ENCODE measurements at regions not wholly inside any gene's neighbourhood (a gene's known extent, or its start where the extent isn't known, plus 50 kb on each side); places are given as distances from the start of the nearest gene placed in this dataset.

- intact Hi-C loops (cut with micrococcal nuclease): no loop called here
- Histone ChIP-seq H3K9me3 (replicated peaks) (no peaks in the 10 kb centered on the region), H3K27ac (replicated peaks) (no peak overlapping the region), H3K4me1 (no peaks in the 10 kb centered on the region), H3K4me3 (no peak overlapping the region), H3K36me3 (no peaks in the 10 kb centered on the region), H3K27me3 (ENCODE audit: low read depth) (no peaks in the 10 kb centered on the region)
- no peak for TF ChIP-seq CTCF (IDR thresholded peaks at IDR 0.05; ENCODE audit: borderline replicate concordance)
- DNase-seq: no peak
These were observed 78.3 kb upstream of the AOAH start for GRCh38 chr7:36802459-36803135.

GRCh38 chr7:36796850-36797536 lies 72.7 kb upstream of the AOAH start:
- no peak for TF ChIP-seq CTCF (IDR thresholded peaks at IDR 0.05; ENCODE audit: borderline replicate concordance)
- Histone ChIP-seq H3K4me3 (no peak overlapping the region), H3K4me1 (peaks cover 11% of the 10 kb centered on the region), H3K9me3 (replicated peaks) (no peaks in the 10 kb centered on the region), H3K36me3 (no peaks in the 10 kb centered on the region), H3K27me3 (ENCODE audit: low read depth) (no peaks in the 10 kb centered on the region), H3K27ac (replicated peaks) (no peak overlapping the region)
- no peak for DNase-seq
- intact Hi-C loops (cut with micrococcal nuclease): no loop called here

GRCh38 chr7:36795451-36796021 lies 71.2 kb upstream of the AOAH start:
- no peak for TF ChIP-seq CTCF (IDR thresholded peaks at IDR 0.05; ENCODE audit: borderline replicate concordance)
- Histone ChIP-seq H3K27ac (replicated peaks) (no peak overlapping the region), H3K4me1 (peaks cover 11% of the 10 kb centered on the region), H3K36me3 (no peaks in the 10 kb centered on the region), H3K27me3 (ENCODE audit: low read depth) (no peaks in the 10 kb centered on the region), H3K9me3 (replicated peaks) (no peaks in the 10 kb centered on the region), H3K4me3 (no peak overlapping the region)
- intact Hi-C loops (cut with micrococcal nuclease): no loop called here
- no peak for DNase-seq

GRCh38 chr7:36794689-36795088 lies 70.4 kb upstream of the AOAH start:
- DNase-seq: no peak
- no peaks in the 10 kb centered on the region for H3K36me3 ChIP-seq
- no peaks in the 10 kb centered on the region for H3K27me3 ChIP-seq (ENCODE audit: low read depth)
- no peak for TF ChIP-seq CTCF (IDR thresholded peaks at IDR 0.05; ENCODE audit: borderline replicate concordance)
- peaks cover 11% of the 10 kb centered on the region for H3K4me1 ChIP-seq
- intact Hi-C loops (cut with micrococcal nuclease): no loop called here
- H3K9me3 ChIP-seq (replicated peaks): no peaks in the 10 kb centered on the region
- H3K4me3 ChIP-seq: no peak overlapping the region
- no peak overlapping the region for H3K27ac ChIP-seq (replicated peaks)

- Histone ChIP-seq H3K27ac (replicated peaks) (no peak overlapping the region), H3K36me3 (no peaks in the 10 kb centered on the region), H3K4me1 (peaks cover 11% of the 10 kb centered on the region), H3K27me3 (ENCODE audit: low read depth) (no peaks in the 10 kb centered on the region), H3K4me3 (no peak overlapping the region), H3K9me3 (replicated peaks) (no peaks in the 10 kb centered on the region)
- TF ChIP-seq CTCF (IDR thresholded peaks at IDR 0.05; ENCODE audit: borderline replicate concordance): no peak
- intact Hi-C loops (cut with micrococcal nuclease): no loop called here
- no peak for DNase-seq
These were observed 68.1 kb upstream of the AOAH start for GRCh38 chr7:36792421-36792820.
